K562 (cell line): ENCODE measurements at regions not wholly inside any gene's neighbourhood (a gene's known extent, or its start where the extent isn't known, plus 50 kb on each side); places are given as distances from the start of the nearest gene placed in this dataset.

Source experiments
- ATAC-seq: fragments of 200-7000 bp; cut with Tn5 transposase; 3 replicates; pipeline ENCODE4 v1.9.1; 2020; ENCODE audit warnings: moderate library complexity
- BruUV-seq: library from RNA; stranded (reverse); fragments of 400-500 nt; replicated peaks from 2 replicates; lab custom pipeline; 2021; lab: Mats Ljungman, UMichigan
- CTCF ChIA-PET: fragments of 300-600 bp; formaldehyde crosslinking; extraction: SDS; loops from one replicate; lab custom pipeline; 2021; ENCODE audit warnings: low intra/inter-chr PET ratio; lab: Yijun Ruan, JAX
- POLR2A ChIA-PET: fragments of 300-600, 350-650 bp; sonication (Branson Sonifier 250); formaldehyde crosslinking; extraction: SDS; loops from one replicate; lab custom pipeline; 2021; ENCODE audit warnings: antibody characterized with exemption, inconsistent platforms; lab: Yijun Ruan, JAX
- DNase-seq, 4 experiments: peaks; one replicate each; pipeline versions ENCODE4 v3.0.0 to v3.0.0-alpha.2; 2011 to 2018; ENCODE audit warnings: low spot score in 3 of 4, mixed read lengths in 3 of 4; ENCODE audit errors: extremely low read depth in 1 of 4
- FAIRE-seq: peaks from 2 replicates; lab custom pipeline; 2011; peaks lifted over from hg19 to GRCh38; lab: Jason Lieb, UNC
- H2AFZ ChIP-seq: 2 replicates; pipeline ENCODE4 v1.6.0; 2011; ENCODE audit warnings: low read depth, low read length, control low read depth, inconsistent platforms
- H3K27ac ChIP-seq: fragments of 200-600 bp; 3 replicates; pipeline ENCODE4 v1.8.0; 2011; ENCODE audit warnings: low read depth, mild to moderate bottlenecking, control low read depth, inconsistent platforms, low read length, moderate library complexity, mixed read lengths; ENCODE audit errors: extremely low read depth
- H3K27me3 ChIP-seq, 2 experiments: fragments of 300-600 bp in 1 of 2; 2 replicates in 1 of 2; 3 replicates in 1 of 2; pipeline versions ENCODE4 v1.6.0 to v1.8.0; 2011; ENCODE audit warnings: inconsistent platforms in 2 of 2, low read length in 2 of 2, mild to moderate bottlenecking in 1 of 2, mixed read lengths in 1 of 2, moderate library complexity in 1 of 2; ENCODE audit not compliant: control insufficient read depth in 2 of 2, insufficient read depth in 2 of 2
- H3K36me3 ChIP-seq: fragments of 300-600 bp; 3 replicates; pipeline ENCODE4 v1.8.0; 2011; ENCODE audit warnings: mild to moderate bottlenecking, low read length, inconsistent platforms; ENCODE audit not compliant: control insufficient read depth, insufficient read depth
- H3K4me1 ChIP-seq, 2 experiments: fragments of 200-600 bp in 1 of 2; replicated peaks in 1 of 2; 2 replicates in 1 of 2; 3 replicates in 1 of 2; pipeline versions ENCODE4 v1.5.1 to v1.8.0; 2011; ENCODE audit warnings: inconsistent platforms in 2 of 2, low read length in 2 of 2, mild to moderate bottlenecking in 1 of 2, mixed read lengths in 1 of 2, moderate library complexity in 1 of 2; ENCODE audit not compliant: control insufficient read depth in 2 of 2, insufficient read depth in 2 of 2
- H3K4me2 ChIP-seq: 2 replicates; pipeline ENCODE4 v1.6.1; 2011; ENCODE audit warnings: low read length, control low read depth, inconsistent platforms, mixed read lengths; ENCODE audit not compliant: insufficient read depth
- H3K4me3 ChIP-seq: fragments of 200-600 bp; sonication (generic), shearing (Covaris generic); 2 replicates; pipeline ENCODE4 v1.5.1; 2016; ENCODE audit warnings: control low read depth, inconsistent platforms
- H3K79me2 ChIP-seq: fragments of 200-600 bp; 3 replicates; pipeline ENCODE4 v1.8.0; 2011; ENCODE audit warnings: low read length, inconsistent platforms; ENCODE audit not compliant: control insufficient read depth, insufficient read depth
- H3K9ac ChIP-seq, 2 experiments: 2 replicates each; pipeline versions ENCODE4 v1.6.0 to v1.6.1; 2011; ENCODE audit warnings: low read depth in 2 of 2, low read length in 2 of 2, control low read depth in 1 of 2, inconsistent platforms in 1 of 2, mild to moderate bottlenecking in 1 of 2, mixed read lengths in 1 of 2; ENCODE audit not compliant: insufficient read depth in 1 of 2
- H3K9me1 ChIP-seq: one replicate; pipeline ENCODE4 v1.6.0; 2011; ENCODE audit warnings: inconsistent platforms, mild to moderate bottlenecking, low read length, moderate library complexity; ENCODE audit not compliant: control insufficient read depth, insufficient read depth
- H3K9me3 ChIP-seq: replicated peaks from 2 replicates; pipeline ENCODE4 v1.5.1; 2011; ENCODE audit warnings: low read depth, low read length, inconsistent platforms; ENCODE audit not compliant: control insufficient read depth, insufficient read depth
- H4K20me1 ChIP-seq: replicated peaks from 2 replicates; pipeline ENCODE4 v1.6.1; 2011; ENCODE audit warnings: low read length, inconsistent platforms, mixed read lengths; ENCODE audit not compliant: control insufficient read depth, insufficient read depth
- ESRRB ChIP-seq: fragments of 250-450 bp; sonication (Bioruptor Pico); IDR thresholded peaks from 2 replicates; pipeline ENCODE4 v1.5.0; 2020; ENCODE audit warnings: mild to moderate bottlenecking, moderate library complexity, borderline replicate concordance
- HDGF ChIP-seq: fragments of 450-650 bp; IDR thresholded peaks from 2 replicates; pipeline ENCODE4 v1.6.1; 2016
- MECOM ChIP-seq: fragments of 250-450 bp; sonication (Bioruptor Pico); IDR thresholded peaks from 2 replicates; pipeline ENCODE4 v1.8.0; 2022; ENCODE audit warnings: inconsistent platforms
- WGBS: fragments of 100-300 bp; shearing (Covaris generic); methylation state at CpG from one replicate; pipeline ENCODE4 v1.1.6; 2016; ENCODE audit warnings: low coverage, mixed read lengths; ENCODE audit not compliant: insufficient coverage; ENCODE audit errors: missing lambda C conversion rate; 5-methylcytosine and 5-hydroxymethylcytosine counted together
- in situ Hi-C: fragments of 300-500 bp; cut with MboI; formaldehyde crosslinking; loops from 4 replicates; pipeline ENCODE4 v1.15.0; 2018; ENCODE audit warnings: inconsistent platforms, mixed read lengths
- intact Hi-C: fragments of 100-400 bp; cut with micrococcal nuclease; formaldehyde crosslinking; loops from 2 replicates; pipeline ENCODE4 v1.14.2; 2022
- TF ChIP-seq, protein P1 (sequence below), 2 experiments: IDR thresholded peaks in 1 of 2; conservative IDR thresholded peaks in 1 of 2; 2 replicates each; pipeline ENCODE4 v1.6.1; 2016; ENCODE audit warnings: low read depth in 2 of 2, mild to moderate bottlenecking in 1 of 2, missing compliant biosample characterization in 1 of 2, missing genetic modification characterization in 1 of 2, moderate library complexity in 1 of 2

DNA sequence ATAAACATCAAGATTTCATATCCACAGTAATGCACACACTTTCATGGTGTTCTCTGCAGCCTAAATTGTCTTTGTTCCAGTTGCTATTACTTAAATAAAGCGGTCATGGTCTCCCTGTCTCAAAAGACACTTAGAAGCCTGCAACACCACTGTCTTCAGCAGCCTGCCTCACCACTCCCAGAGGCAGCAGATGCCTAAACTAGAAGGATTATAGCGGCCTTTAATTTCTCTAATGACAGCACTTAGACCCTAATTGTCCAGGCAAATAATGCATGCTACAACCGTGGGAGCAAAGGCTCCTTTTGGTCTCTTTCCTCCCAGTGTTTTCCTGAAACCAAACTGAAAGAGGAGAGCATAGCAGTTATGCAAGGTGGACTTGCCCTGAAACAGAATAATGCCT, 248.8 kb upstream of the SLC39A10 start:
- in situ Hi-C loops = no loop called here
- Histone ChIP-seq H3K36me3 (no peaks in the 10 kb centered on the region), H3K9me1 (no peaks in the 10 kb centered on the region), H3K9me3 (no peaks in the 10 kb centered on the region), H3K9ac (no peak overlapping the region; a peak in 1 of 4 replicates), H3K4me2 (no peak overlapping the region), H3K4me1 (peaks cover 0 to 10% of the 10 kb centered on the region in 2 experiments; a peak in 2 of 5 replicates), H2AFZ (peak overlapping the region; percentile 80), H3K27ac (no peak overlapping the region), H4K20me1 (no peaks in the 10 kb centered on the region), H3K4me3 (no peak overlapping the region), H3K79me2 (no peaks in the 10 kb centered on the region), H3K27me3 (no peaks in the 10 kb centered on the region)
- no peak for ATAC-seq
- CTCF ChIA-PET = interaction anchor here (0.7 kb wide), 1 partner anchor 83 kb away, joined by 3 read pairs; no protein-coding TSS in a partner anchor
- no peak for DNase-seq
- intact Hi-C loops = loop anchor here (5.0 to 10.0 kb wide), 3 partner anchors 79 to 254 kb away; no protein-coding TSS in a partner anchor
- POLR2A ChIA-PET = interaction anchor here (1.0 kb wide), 1 partner anchor 15 kb away, joined by 4 read pairs; no protein-coding TSS in a partner anchor
- BruUV-seq = no TSS peak
- 54% methylated on average over 3 of the region's 3 CpGs for WGBS
- FAIRE-seq = no peak
- no peak for TF ChIP-seq ESRRB
- TF ChIP-seq MECOM (CRISPR knock-in tag) = no peak
- TF ChIP-seq, protein P1, sequence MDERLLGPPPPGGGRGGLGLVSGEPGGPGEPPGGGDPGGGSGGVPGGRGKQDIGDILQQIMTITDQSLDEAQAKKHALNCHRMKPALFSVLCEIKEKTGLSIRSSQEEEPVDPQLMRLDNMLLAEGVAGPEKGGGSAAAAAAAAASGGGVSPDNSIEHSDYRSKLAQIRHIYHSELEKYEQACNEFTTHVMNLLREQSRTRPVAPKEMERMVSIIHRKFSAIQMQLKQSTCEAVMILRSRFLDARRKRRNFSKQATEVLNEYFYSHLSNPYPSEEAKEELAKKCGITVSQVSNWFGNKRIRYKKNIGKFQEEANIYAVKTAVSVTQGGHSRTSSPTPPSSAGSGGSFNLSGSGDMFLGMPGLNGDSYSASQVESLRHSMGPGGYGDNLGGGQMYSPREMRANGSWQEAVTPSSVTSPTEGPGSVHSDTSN (CRISPR knock-in tag; IDR thresholded peaks at IDR 0.05; ENCODE audit: low read depth) = no peak
- TF ChIP-seq, protein P1 (tag; conservative IDR thresholded peaks at IDR 0.05; ENCODE audit: low read depth) = no peak
- TF ChIP-seq HDGF = no peak
